ENCODE measurements at regions not wholly inside any gene's neighbourhood (a gene's known extent, or its start where the extent isn't known, plus 50 kb on each side); places are given as distances from the start of the nearest gene placed in this dataset.

- TF ChIP-seq CTCF (conservative IDR thresholded peaks at IDR 0.05) (no peak), ZFX (IDR thresholded peaks at IDR 0.05) (no peak)
Observed at GRCh38 chr4:156251373-156252065, 297.9 kb upstream of the CTSO start.
